Stomach smooth muscle (tissue), 2 donors: ENCODE measurements at regions not wholly inside any gene's neighbourhood (a gene's known extent, or its start where the extent isn't known, plus 50 kb on each side); places are given as distances from the start of the nearest gene placed in this dataset.

ENCODE experiments used
- H3K27ac ChIP-seq: one replicate; pipeline ENCODE4 v1.7.0; 2013; ENCODE audit warnings: mild to moderate bottlenecking, low read length, inconsistent platforms
- H3K27me3 ChIP-seq, 2 donors: one replicate each; pipeline ENCODE4 v1.7.0; 2013; ENCODE audit warnings: low read length in 2 of 2; ENCODE audit not compliant: insufficient read depth in 2 of 2, control insufficient read depth in 1 of 2
- H3K36me3 ChIP-seq, 2 donors: one replicate each; pipeline ENCODE4 v1.7.0; 2013; ENCODE audit warnings: low read length in 2 of 2; ENCODE audit not compliant: control insufficient read depth in 2 of 2, insufficient read depth in 2 of 2
- H3K4me1 ChIP-seq: one replicate; pipeline ENCODE4 v1.7.0; 2013; ENCODE audit warnings: low read length; ENCODE audit not compliant: control insufficient read depth, insufficient read depth
- H3K4me3 ChIP-seq, 2 donors: one replicate each; pipeline ENCODE4 v1.7.0; 2013; ENCODE audit warnings: low read length in 2 of 2
- H3K9ac ChIP-seq, 2 donors: one replicate each; pipeline ENCODE4 v1.7.0; 2013; ENCODE audit warnings: low read length in 2 of 2, mild to moderate bottlenecking in 1 of 2
- H3K9me3 ChIP-seq, 2 donors: one replicate each; pipeline ENCODE4 v1.7.0; 2013; ENCODE audit warnings: low read length in 2 of 2; ENCODE audit not compliant: control insufficient read depth in 2 of 2
- donor health status: healthy.
- donor health status: Pancreatic carcinoma.

DNA sequence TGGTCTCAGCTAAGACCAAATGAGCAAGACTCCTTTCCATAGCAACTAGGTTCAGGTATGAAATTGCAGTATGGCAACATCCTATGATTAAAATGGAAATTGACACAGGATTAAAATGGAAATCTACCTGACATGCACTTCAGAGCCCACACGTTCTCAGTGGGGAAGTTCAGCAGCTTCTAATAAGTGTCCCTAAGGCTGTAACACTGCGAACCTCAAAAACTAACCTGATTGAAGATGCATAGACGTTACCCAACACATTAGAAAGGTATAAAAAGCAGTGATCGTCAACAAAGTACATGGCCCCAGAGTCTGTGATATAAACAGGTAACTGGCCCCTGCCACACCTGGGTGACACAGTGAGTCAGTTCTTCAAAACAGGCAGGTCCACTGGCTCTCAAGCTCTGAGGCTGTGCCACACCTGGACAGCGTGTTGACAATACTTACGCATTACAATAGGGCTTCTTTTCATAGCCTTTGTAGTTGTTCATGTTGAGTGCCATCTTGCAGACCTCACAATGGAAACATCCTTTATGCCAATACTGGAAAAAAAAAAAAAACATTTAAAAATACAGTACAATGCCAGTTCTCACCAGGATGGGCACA is 274.9 kb upstream of the NEBL start:
- H3K27me3 ChIP-seq, result peaks cover 11 to 29% of the 10 kb centered on the region in 2 donors
- no peak overlapping the region for H3K4me3 ChIP-seq
- H3K27ac ChIP-seq, result no peak overlapping the region
- no peaks in the 10 kb centered on the region for H3K9me3 ChIP-seq
- no peaks in the 10 kb centered on the region for H3K36me3 ChIP-seq
- no peak overlapping the region for H3K9ac ChIP-seq
- peaks cover 8% of the 10 kb centered on the region for H3K4me1 ChIP-seq

DNA sequence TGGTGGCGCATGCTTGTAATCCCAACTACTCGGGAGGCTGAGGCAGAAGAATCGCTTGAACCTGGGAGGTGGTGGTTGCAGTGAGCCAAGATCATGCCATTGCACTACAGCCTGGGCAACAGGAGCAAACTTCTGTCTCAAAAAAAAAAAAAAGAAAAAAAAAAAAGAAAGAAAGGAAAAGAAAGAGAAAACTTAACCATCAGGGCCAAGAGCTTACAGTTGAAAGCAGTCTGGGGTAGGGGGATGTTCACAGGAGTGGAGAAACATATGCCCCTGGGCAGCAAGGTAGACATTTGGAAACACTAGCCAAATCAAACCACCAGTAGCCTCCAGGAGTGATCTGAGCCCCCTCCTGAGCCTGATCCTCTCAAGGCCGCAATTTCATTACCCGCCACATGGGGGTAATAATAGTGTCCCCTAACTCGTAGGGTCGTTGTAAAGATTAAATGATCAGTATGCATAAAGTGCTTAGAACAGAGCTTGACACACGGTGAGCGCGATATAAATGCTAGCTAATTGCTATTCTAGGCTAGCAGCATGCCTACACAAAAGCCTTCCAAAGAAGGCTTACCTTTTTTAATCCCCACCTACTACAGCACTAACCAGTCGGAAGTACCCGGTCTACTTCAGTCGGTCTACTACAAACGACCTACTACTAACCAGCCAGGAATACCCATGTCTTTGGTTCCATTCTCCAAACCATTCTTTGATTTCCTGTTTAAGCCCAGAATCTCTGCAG is 274.3 kb upstream of the NEBL start:
- peaks cover 13 to 27% of the 10 kb centered on the region in 2 donors for H3K27me3 ChIP-seq
- H3K27ac ChIP-seq, result no peak overlapping the region
- H3K9me3 ChIP-seq, result no peaks in the 10 kb centered on the region
- H3K9ac ChIP-seq, result no peak overlapping the region
- no peak overlapping the region for H3K4me3 ChIP-seq
- H3K4me1 ChIP-seq, result peaks cover 8% of the 10 kb centered on the region
- no peaks in the 10 kb centered on the region for H3K36me3 ChIP-seq

DNA sequence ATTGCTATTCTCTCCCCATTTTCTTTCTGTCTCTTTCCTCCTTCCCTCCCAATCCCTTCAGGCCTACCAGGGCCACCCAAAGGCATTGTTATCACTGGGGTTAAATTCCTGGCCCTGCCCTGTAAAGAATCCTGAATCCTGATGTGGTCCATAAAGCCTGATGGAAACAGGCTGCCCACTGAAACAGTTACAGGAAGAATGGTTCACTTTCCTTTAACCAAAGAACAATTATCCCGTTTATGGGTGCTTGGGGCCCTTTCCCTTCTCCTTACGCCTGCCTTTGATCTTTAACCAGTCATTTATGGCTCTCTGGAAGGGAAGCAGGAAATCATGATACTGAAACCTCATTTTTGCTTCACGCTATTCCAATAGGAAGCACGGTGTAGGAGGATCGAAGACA is 273.1 kb upstream of the NEBL start:
- Histone ChIP-seq H3K4me3 (no peak overlapping the region), H3K9ac (no peak overlapping the region), H3K36me3 (no peaks in the 10 kb centered on the region), H3K4me1 (peaks cover 8% of the 10 kb centered on the region), H3K27ac (no peak overlapping the region), H3K27me3 (peaks cover 13 to 24% of the 10 kb centered on the region in 2 donors), H3K9me3 (peaks cover 0 to 3% of the 10 kb centered on the region in 2 donors)

DNA sequence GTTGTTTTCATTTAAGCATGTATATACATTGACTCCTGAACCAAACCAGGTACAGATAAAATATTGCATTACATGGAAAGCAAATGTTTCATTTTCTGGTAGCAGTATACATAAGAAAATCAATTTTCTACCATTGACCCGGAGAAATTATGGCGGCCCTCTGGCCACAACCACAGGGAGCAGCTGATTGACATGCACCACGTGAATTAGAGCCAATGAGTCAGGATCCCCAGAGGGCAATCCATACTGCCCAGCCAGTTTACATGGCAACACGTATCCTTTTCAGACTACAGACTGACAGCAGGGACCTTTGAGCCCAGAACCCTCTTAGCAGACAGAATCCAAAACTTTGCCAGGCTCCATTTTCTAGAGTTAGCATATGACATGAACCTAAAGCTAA is 272.2 kb upstream of the NEBL start:
- peaks cover 0 to 3% of the 10 kb centered on the region in 2 donors for H3K9me3 ChIP-seq
- H3K36me3 ChIP-seq, result no peaks in the 10 kb centered on the region
- H3K4me1 ChIP-seq, result peaks cover 5% of the 10 kb centered on the region
- no peak overlapping the region for H3K4me3 ChIP-seq
- no peak overlapping the region for H3K27ac ChIP-seq
- H3K9ac ChIP-seq, result no peak overlapping the region
- peaks cover 6 to 14% of the 10 kb centered on the region in 2 donors for H3K27me3 ChIP-seq

DNA sequence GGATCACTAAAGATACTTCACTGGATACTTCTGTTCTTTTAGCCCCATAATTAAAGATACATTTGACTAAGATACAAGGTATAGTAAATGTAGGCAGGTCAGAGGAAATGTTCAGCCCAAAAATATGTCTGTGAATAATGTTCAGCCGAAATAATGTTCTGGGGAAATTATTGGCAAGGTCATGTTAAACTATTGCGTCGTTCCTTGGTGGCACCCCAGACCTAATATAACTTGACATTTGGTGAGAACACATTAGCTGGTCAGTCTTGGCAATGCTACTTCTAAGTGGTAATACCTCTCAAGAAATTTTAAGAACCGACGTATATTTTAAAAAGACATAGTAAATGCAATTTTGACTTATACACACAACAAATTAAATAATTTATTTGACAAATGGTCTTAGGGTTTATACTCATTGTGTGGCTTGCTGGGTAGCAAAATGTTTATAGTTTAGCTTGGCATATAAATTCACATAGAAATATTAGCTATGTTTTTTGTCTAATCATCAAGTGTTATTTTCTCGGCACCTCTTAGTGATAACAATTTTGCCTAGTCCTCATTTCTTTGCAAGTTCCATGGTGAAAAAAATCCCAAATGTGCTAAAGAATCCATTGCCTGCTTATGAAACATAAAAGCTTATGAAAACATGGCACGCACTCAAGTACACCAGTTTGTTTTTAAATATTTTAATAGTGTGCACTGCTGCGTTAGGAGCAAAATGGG is 270.3 kb upstream of the NEBL start:
- peaks cover 2 to 3% of the 10 kb centered on the region in 2 donors for H3K9me3 ChIP-seq
- H3K4me3 ChIP-seq, result no peak overlapping the region
- H3K27ac ChIP-seq, result no peak overlapping the region
- peaks cover 0 to 2% of the 10 kb centered on the region in 2 donors for H3K27me3 ChIP-seq
- H3K9ac ChIP-seq, result no peak overlapping the region
- H3K4me1 ChIP-seq, result no peaks in the 10 kb centered on the region
- H3K36me3 ChIP-seq, result no peaks in the 10 kb centered on the region

GRCh38 chr10:21166557-21167287 is 269.6 kb upstream of the NEBL start:
- peaks cover 6 to 8% of the 10 kb centered on the region in 2 donors for H3K9me3 ChIP-seq
- peaks cover 0 to 2% of the 10 kb centered on the region in 2 donors for H3K27me3 ChIP-seq
- H3K27ac ChIP-seq, result no peak overlapping the region
- no peaks in the 10 kb centered on the region for H3K36me3 ChIP-seq
- no peak overlapping the region for H3K9ac ChIP-seq
- no peaks in the 10 kb centered on the region for H3K4me1 ChIP-seq
- no peak overlapping the region for H3K4me3 ChIP-seq

DNA sequence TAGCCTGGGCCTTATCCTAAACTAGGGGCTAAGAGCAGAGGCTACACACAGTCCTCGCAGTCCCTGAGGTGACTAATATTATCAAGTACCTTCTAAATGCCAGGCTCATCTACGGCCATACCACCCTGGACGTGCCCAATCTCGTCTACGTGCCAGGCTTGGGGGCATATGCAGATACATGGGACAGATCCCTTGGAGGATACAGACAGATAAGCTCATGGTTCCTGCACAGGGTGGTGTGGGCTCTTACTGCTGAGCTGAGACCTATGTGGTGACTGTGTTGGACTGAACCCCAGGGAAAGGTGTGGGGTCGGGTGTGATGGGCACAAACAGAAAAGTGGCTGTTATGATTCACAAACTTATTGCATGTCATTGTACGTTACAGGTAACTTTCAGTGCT is 268.4 kb upstream of the NEBL start:
- Histone ChIP-seq H3K9ac (no peak overlapping the region), H3K4me1 (no peaks in the 10 kb centered on the region), H3K36me3 (no peaks in the 10 kb centered on the region), H3K27ac (no peak overlapping the region), H3K9me3 (peaks cover 6 to 8% of the 10 kb centered on the region in 2 donors), H3K4me3 (no peak overlapping the region), H3K27me3 (peaks cover 0 to 4% of the 10 kb centered on the region in 2 donors)

GRCh38 chr10:21164687-21165086 is 267.6 kb upstream of the NEBL start:
- H3K27ac ChIP-seq, result no peak overlapping the region
- no peaks in the 10 kb centered on the region for H3K36me3 ChIP-seq
- H3K4me1 ChIP-seq, result no peaks in the 10 kb centered on the region
- H3K9ac ChIP-seq, result no peak overlapping the region
- H3K4me3 ChIP-seq, result no peak overlapping the region
- H3K9me3 ChIP-seq, result peaks cover 6 to 8% of the 10 kb centered on the region in 2 donors
- peaks cover 0 to 4% of the 10 kb centered on the region in 2 donors for H3K27me3 ChIP-seq

DNA sequence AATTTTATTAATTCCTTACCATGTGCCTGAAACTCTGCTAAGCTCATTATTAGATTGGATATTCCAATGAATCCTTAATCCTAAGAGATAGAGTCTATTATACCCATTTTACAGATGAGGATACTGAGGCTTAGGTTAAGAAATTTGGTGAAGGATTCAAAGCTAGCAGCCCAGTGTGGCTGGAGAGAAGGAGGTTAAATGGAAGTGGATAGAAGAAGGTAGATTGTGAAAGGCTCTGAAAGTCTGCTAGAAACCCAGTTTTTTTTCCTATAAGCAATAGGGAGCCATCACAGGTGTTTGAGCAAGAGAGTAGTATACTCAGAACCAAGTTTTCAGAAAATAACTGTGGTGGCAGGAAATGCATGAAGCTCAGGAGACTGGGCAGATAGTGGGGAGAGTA is 265.8 kb upstream of the NEBL start:
- H3K27me3 ChIP-seq, result peaks cover 0 to 4% of the 10 kb centered on the region in 2 donors
- H3K4me1 ChIP-seq, result no peaks in the 10 kb centered on the region
- H3K4me3 ChIP-seq, result no peak overlapping the region
- no peak overlapping the region for H3K27ac ChIP-seq
- H3K9ac ChIP-seq, result no peak overlapping the region
- H3K9me3 ChIP-seq, result peaks cover 6 to 8% of the 10 kb centered on the region in 2 donors
- no peaks in the 10 kb centered on the region for H3K36me3 ChIP-seq

DNA sequence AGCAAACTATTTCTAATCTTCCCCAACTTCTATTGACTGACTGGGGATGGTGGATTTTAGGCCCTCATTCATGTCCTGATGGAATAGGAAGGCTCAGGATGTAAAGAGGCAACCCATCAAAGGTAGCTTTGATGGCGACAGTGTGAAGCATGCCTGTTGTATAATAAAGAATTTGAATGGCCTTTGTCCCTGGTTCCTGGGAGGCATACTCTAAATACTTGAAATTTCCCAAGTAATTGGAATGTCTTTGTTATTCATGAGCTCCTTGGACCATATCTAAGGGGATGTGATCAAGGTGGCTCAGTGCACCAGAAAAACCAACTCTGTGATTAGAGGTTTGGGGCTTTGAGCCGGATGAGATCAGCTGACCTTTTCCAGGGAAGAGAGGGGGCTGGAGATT is 264.5 kb upstream of the NEBL start:
- no peak overlapping the region for H3K27ac ChIP-seq
- H3K4me3 ChIP-seq, result no peak overlapping the region
- H3K9me3 ChIP-seq, result peaks cover 6 to 8% of the 10 kb centered on the region in 2 donors
- peaks cover 0 to 2% of the 10 kb centered on the region in 2 donors for H3K27me3 ChIP-seq
- no peak overlapping the region for H3K9ac ChIP-seq
- no peaks in the 10 kb centered on the region for H3K36me3 ChIP-seq
- H3K4me1 ChIP-seq, result no peaks in the 10 kb centered on the region
